Tibial nerve (tissue), 4 donors: ENCODE measurements at regions not wholly inside any gene's neighbourhood (a gene's known extent, or its start where the extent isn't known, plus 50 kb on each side); places are given as distances from the start of the nearest gene placed in this dataset.

ENCODE experiments used
- DNase-seq, 2 donors: peaks; one replicate each; pipeline ENCODE4 v3.0.0-alpha.2; 2019; ENCODE audit warnings: low spot score in 2 of 2
- H3K27ac ChIP-seq, 4 donors: fragments of 200-600 bp; sonication (generic) in 3 of 4; one replicate each; pipeline ENCODE4 v1.5.1; 2017 to 2019; ENCODE audit warnings: mild to moderate bottlenecking in 1 of 4
- H3K27me3 ChIP-seq, 2 donors: fragments of 200-600 bp; sonication (generic) in 1 of 2; one replicate each; pipeline versions ENCODE4 v1.5.1 to v1.6.0; 2017 to 2019
- H3K36me3 ChIP-seq, 3 donors: fragments of 200-600 bp; sonication (generic); one replicate each; pipeline ENCODE4 v1.5.1; 2018 to 2019
- H3K4me1 ChIP-seq, 4 donors: fragments of 200-600 bp; sonication (generic) in 3 of 4; one replicate each; pipeline ENCODE4 v1.5.1; 2017 to 2019
- H3K4me3 ChIP-seq, 4 donors: fragments of 200-600 bp; sonication (generic) in 3 of 4; one replicate each; pipeline ENCODE4 v1.5.1; 2017 to 2019; ENCODE audit warnings: mild to moderate bottlenecking in 1 of 4, moderate library complexity in 1 of 4
- H3K9me3 ChIP-seq, 4 donors: fragments of 200-600 bp; sonication (generic) in 3 of 4; one replicate each; pipeline ENCODE4 v1.5.1; 2017 to 2019
- EP300 ChIP-seq, 2 donors: sonication (generic); formaldehyde crosslinking; IDR thresholded peaks; one replicate each; pipeline ENCODE4 v1.6.1; 2017; ENCODE audit warnings: antibody characterized with exemption in 2 of 2, mild to moderate bottlenecking in 1 of 2
- POLR2A ChIP-seq, 2 donors: fragments of 450-650 bp; IDR thresholded peaks; one replicate each; pipeline ENCODE4 v1.6.1; 2017; ENCODE audit warnings: antibody characterized with exemption in 2 of 2, mild to moderate bottlenecking in 2 of 2, moderate library complexity in 2 of 2
- WGBS, 2 donors: methylation state at CpG; one replicate each; pipeline ENCODE4 v1.1.5; 2018; 5-methylcytosine and 5-hydroxymethylcytosine counted together
- TF ChIP-seq, protein P1 (sequence below), 5 experiments: fragments of 200-600 bp in 3 of 5; fragments of 450-650 bp in 2 of 5; sonication (generic) in 3 of 5; IDR thresholded peaks; one replicate each; pipeline ENCODE4 v1.5.1; 2016 to 2019; ENCODE audit warnings: antibody characterized with exemption in 5 of 5, mild to moderate bottlenecking in 3 of 5, moderate library complexity in 2 of 5

DNA sequence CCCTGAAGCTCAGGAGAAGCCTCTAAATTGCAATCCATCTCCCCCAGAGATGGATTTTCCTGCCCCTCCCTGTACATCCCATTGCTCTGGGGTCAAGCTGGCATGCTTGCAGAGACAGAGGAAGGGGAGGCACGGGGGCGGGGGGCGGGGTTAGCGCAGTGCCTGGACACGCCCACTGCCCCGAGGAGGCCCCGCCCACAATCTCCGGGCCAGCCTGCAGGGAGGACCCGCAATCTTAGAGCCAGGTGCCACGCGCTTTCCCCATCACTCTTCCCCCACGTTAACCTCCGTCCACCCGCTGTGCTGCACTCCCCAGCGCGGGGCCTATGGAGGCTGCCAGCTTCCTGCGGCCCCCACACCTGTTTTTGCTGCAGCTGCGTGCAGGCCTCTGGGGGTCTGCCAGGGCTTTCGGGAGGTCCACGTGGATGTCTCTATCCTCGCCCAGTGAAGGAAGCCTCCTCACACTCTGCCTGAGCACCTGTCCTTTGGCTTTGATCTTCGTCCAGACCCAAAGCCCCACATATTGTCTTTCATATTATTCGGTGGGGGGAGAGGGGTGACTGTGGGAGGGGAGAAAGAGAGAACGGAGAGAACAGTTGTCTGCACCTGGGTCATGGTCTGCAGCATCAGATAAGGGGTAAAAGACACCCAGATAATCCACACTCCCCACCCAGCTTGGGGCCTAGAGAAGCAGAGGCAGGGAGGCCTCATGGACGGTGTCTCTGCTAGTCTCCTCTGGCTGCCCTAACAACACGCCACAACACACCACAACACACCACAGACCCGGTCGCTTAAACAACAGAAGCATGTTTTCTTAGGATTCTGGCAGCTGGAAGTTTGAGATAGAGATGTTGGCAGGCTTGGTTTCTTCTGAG, 118.0 kb upstream of the MEF2A start:
- 46 to 62% methylated on average over 28 of the region's 28 CpGs for WGBS, 2 donors
- DNase-seq = no peak
- TF ChIP-seq, protein P1, sequence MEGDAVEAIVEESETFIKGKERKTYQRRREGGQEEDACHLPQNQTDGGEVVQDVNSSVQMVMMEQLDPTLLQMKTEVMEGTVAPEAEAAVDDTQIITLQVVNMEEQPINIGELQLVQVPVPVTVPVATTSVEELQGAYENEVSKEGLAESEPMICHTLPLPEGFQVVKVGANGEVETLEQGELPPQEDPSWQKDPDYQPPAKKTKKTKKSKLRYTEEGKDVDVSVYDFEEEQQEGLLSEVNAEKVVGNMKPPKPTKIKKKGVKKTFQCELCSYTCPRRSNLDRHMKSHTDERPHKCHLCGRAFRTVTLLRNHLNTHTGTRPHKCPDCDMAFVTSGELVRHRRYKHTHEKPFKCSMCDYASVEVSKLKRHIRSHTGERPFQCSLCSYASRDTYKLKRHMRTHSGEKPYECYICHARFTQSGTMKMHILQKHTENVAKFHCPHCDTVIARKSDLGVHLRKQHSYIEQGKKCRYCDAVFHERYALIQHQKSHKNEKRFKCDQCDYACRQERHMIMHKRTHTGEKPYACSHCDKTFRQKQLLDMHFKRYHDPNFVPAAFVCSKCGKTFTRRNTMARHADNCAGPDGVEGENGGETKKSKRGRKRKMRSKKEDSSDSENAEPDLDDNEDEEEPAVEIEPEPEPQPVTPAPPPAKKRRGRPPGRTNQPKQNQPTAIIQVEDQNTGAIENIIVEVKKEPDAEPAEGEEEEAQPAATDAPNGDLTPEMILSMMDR (IDR thresholded peaks at IDR 0.05) = no peak
- TF ChIP-seq POLR2A (IDR thresholded peaks at IDR 0.05) = no peak
- no peak for TF ChIP-seq EP300 (IDR thresholded peaks at IDR 0.05)
- no peak overlapping the region for H3K4me3 ChIP-seq
- H3K9me3 ChIP-seq = no peaks in the 10 kb centered on the region
- no peaks in the 10 kb centered on the region for H3K36me3 ChIP-seq
- H3K27me3 ChIP-seq = no peaks in the 10 kb centered on the region
- no peak overlapping the region for H3K27ac ChIP-seq
- H3K4me1 ChIP-seq = peaks cover 0 to 39% (median 10%) of the 10 kb centered on the region in 4 donors

DNA sequence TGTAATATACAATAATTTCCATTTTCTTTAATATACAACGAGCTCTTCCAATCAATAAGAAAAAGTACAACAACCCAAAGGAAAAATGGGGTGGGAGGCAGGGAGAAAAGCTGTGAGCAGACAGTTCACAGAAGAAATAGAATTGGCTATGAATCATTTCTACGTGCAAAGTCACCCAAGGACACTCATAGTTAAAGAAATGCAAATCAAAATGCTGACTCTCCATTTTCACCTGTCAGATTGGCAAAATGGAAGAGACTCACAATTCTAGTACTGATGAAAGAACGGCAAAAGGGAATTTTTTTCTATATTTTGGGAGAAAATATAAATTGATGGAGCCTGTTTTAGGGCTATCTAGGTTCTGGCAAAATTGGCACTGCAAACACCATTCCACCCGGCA, 116.3 kb upstream of the MEF2A start:
- peaks cover 0 to 30% (median 12%) of the 10 kb centered on the region in 4 donors for H3K4me1 ChIP-seq
- no peaks in the 10 kb centered on the region for H3K36me3 ChIP-seq
- no peak for DNase-seq
- no peaks in the 10 kb centered on the region for H3K27me3 ChIP-seq
- no peak overlapping the region for H3K27ac ChIP-seq
- H3K9me3 ChIP-seq = no peaks in the 10 kb centered on the region
- no peak overlapping the region for H3K4me3 ChIP-seq
- WGBS, 2 donors = 83 to 84% methylated on average over 4 of the region's 4 CpGs
- TF ChIP-seq EP300 (IDR thresholded peaks at IDR 0.05) (no peak), POLR2A (IDR thresholded peaks at IDR 0.05) (no peak)
- TF ChIP-seq, protein P1 (IDR thresholded peaks at IDR 0.05) = no peak

DNA sequence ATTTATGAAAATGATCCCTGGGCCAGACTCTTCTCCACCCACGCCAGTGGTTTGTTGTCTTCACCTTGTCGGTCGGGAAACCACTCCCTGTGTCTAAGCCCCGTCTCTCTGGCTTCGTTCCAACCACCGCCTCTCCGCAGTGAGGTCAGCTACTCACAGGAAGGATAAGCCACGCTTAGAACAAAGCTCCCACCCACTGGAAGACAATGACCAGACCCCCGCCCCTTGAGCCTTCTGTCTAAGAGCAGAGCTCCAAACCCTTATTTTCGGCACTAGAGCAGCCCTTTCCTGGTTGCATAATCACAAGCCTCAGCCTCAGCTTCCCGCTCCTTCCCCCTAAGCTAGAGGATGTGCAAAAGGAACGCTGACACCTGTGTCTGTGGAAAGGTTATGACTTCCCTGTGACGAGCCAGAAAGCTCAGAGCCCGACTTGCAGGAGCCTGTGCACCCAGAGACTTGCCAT, 114.9 kb upstream of the MEF2A start:
- Histone ChIP-seq H3K27me3 (no peaks in the 10 kb centered on the region), H3K9me3 (no peaks in the 10 kb centered on the region), H3K4me1 (peaks cover 0 to 44% (median 18%) of the 10 kb centered on the region in 4 donors), H3K36me3 (no peaks in the 10 kb centered on the region), H3K4me3 (no peak overlapping the region), H3K27ac (peak overlapping the region in 2 of 4 donors; percentile 40 to 90)
- TF ChIP-seq, protein P1 (IDR thresholded peaks at IDR 0.05) = no peak
- peak in 1 of 2 donors; percentile 40 for TF ChIP-seq EP300 (IDR thresholded peaks at IDR 0.05)
- DNase-seq = peak; percentile 41 to 47
- 36 to 41% methylated on average over 14 of the region's 14 CpGs for WGBS, 2 donors

DNA sequence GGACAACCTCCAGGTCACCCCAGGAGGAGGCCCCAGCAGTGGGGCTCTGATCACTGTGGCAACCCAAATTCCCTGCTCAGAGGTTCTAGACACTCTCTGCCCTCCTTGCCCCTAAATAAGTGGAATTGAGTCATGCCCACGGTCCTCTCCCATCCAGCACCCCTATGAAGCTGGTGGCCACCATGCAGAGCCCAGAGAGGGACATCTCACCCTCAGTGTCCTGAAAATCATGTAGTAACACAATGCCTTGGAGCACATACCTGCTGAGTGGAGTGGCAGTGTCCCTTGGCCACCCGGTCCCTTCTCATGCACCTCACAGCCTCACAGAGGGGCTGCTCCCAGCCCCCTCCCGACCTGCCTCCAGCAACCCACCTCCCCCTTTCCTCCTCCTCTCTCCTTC, 114.3 kb upstream of the MEF2A start:
- H3K4me3 ChIP-seq = no peak overlapping the region
- H3K27ac ChIP-seq = peak overlapping the region in 2 of 4 donors; percentile 40 to 90
- peaks cover 0 to 44% (median 18%) of the 10 kb centered on the region in 4 donors for H3K4me1 ChIP-seq
- H3K36me3 ChIP-seq = no peaks in the 10 kb centered on the region
- H3K27me3 ChIP-seq = no peaks in the 10 kb centered on the region
- DNase-seq = no peak
- no peaks in the 10 kb centered on the region for H3K9me3 ChIP-seq
- no peak for TF ChIP-seq EP300 (IDR thresholded peaks at IDR 0.05)
- TF ChIP-seq, protein P1 (IDR thresholded peaks at IDR 0.05) = no peak
- TF ChIP-seq POLR2A (IDR thresholded peaks at IDR 0.05) = no peak
- 90 to 94% methylated on average over 3 of the region's 3 CpGs for WGBS, 2 donors

DNA sequence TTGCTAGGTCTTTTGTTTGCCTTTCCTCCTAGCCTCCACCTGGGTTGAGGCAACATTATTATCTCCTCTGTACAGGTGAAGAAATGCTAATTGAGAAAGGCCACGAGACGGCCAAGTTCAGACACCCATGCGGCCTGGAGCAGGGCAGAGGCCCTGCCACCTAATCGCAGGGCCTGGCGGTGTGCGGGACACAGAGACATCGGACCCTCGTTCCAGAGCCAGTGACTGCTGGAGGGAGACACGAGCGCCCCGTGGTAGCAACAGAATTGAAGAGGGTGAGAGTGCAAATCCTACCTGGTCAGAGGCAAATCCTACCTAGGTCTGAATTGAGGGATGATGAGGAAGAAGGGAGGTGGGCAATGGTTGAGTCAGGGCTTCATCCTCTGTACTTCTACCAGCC, 113.8 kb upstream of the MEF2A start:
- 92 to 96% methylated on average over 11 of the region's 11 CpGs for WGBS, 2 donors
- Histone ChIP-seq H3K27me3 (no peaks in the 10 kb centered on the region), H3K27ac (peak overlapping the region in 2 of 4 donors; percentile 65 to 90), H3K4me3 (no peak overlapping the region), H3K4me1 (peaks cover 0 to 44% (median 18%) of the 10 kb centered on the region in 4 donors), H3K9me3 (no peaks in the 10 kb centered on the region), H3K36me3 (no peaks in the 10 kb centered on the region)
- no peak for DNase-seq
- no peak for TF ChIP-seq POLR2A (IDR thresholded peaks at IDR 0.05)
- TF ChIP-seq EP300 (IDR thresholded peaks at IDR 0.05) = no peak
- TF ChIP-seq, protein P1 (IDR thresholded peaks at IDR 0.05) = no peak
